ENCODE measurements at regions not wholly inside any gene's neighbourhood (a gene's known extent, or its start where the extent isn't known, plus 50 kb on each side); places are given as distances from the start of the nearest gene placed in this dataset.

DNA sequence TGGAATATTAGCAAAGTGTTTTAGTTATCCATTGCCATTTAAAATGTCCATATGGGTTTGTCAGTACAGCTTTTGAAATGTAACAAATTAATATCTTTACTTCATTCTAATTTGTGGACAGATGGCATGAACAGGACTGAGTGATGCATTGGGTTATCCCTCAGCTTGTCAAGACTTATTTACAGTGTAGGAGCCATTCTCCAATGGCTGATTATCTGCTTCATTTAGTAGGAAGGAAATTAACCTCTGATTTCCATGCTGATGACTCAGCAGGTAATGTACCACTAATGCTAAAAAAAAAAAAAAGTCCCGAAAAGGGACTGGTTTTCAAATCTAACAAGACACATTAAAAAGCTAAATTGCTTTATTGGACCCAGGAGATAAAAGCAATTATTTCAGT, 1149.0 kb upstream of the USP15 start:
- H3K9me3 ChIP-seq (ENCODE audit: low read depth), result no peaks in the 10 kb centered on the region
- H3K4me3 ChIP-seq, result no peak overlapping the region
- DNase-seq (ENCODE audit: low read depth in 1 of 2, low spot score in 1 of 2), result no peak
- H3K36me3 ChIP-seq, result no peaks in the 10 kb centered on the region
- H3K4me1 ChIP-seq (ENCODE audit: low read depth), result no peaks in the 10 kb centered on the region
- TF ChIP-seq, protein P1, sequence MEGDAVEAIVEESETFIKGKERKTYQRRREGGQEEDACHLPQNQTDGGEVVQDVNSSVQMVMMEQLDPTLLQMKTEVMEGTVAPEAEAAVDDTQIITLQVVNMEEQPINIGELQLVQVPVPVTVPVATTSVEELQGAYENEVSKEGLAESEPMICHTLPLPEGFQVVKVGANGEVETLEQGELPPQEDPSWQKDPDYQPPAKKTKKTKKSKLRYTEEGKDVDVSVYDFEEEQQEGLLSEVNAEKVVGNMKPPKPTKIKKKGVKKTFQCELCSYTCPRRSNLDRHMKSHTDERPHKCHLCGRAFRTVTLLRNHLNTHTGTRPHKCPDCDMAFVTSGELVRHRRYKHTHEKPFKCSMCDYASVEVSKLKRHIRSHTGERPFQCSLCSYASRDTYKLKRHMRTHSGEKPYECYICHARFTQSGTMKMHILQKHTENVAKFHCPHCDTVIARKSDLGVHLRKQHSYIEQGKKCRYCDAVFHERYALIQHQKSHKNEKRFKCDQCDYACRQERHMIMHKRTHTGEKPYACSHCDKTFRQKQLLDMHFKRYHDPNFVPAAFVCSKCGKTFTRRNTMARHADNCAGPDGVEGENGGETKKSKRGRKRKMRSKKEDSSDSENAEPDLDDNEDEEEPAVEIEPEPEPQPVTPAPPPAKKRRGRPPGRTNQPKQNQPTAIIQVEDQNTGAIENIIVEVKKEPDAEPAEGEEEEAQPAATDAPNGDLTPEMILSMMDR (IDR thresholded peaks at IDR 0.05; ENCODE audit: low read depth, low read length), result no peak
- no peak overlapping the region for H3K27ac ChIP-seq
- no peaks in the 10 kb centered on the region for H3K27me3 ChIP-seq

DNA sequence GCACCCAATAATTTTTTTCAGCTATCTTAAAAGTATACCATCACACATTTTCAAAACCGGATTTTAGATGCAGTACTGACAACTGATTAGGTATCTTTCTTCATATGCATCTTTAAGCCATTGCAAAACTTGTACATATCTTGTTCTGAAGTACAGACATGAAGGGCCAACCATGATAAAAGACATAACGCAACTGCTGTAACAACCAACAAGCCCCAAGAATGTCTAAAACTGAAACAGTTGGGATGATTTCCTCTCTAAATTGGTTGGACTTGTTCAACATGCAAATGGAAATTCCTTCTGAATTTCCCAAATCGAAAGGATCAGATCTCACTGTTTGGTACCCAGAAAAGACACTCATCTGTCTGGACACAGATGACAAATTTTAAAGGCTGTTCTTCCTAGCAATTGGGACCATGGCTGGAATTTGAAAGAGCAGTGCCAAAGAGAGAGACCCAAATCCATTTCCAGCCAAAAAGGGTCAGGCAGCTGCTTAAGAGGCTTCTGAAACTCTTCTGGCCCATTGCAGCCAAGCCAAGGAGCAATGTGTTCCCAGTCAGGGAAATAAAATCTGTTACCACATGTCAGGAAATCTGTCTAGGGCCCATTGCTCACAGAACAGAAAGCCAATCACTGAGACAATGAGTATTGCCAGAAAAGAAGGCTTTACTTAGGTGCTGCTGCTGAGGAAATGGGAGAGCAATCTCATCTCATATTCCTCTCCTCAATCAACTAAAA, 1122.4 kb upstream of the USP15 start:
- no peak overlapping the region for H3K4me3 ChIP-seq
- no peaks in the 10 kb centered on the region for H3K4me1 ChIP-seq (ENCODE audit: low read depth)
- TF ChIP-seq, protein P1 (IDR thresholded peaks at IDR 0.05; ENCODE audit: low read depth, low read length), result no peak
- H3K9me3 ChIP-seq (ENCODE audit: low read depth), result no peaks in the 10 kb centered on the region
- no peak overlapping the region for H3K27ac ChIP-seq
- no peaks in the 10 kb centered on the region for H3K36me3 ChIP-seq
- H3K27me3 ChIP-seq, result no peaks in the 10 kb centered on the region
- DNase-seq (ENCODE audit: low read depth in 1 of 2, low spot score in 1 of 2), result no peak

DNA sequence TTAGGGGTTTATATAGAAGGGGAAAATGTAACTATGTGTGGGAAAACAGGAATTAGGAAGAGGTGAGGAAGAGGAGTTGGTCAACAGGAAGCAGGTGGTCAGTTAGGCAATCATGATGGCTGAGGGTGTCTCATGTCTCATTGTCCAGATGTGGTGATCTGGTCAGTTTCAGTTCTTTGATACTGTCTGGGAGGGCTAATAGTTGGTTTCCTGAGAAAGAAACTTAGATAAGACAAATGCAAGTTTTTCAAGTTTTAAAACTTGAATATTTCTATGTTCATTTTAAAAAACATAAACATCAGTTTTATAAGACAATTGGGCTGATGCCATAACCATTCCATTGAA, 1121.8 kb upstream of the USP15 start:
- no peaks in the 10 kb centered on the region for H3K9me3 ChIP-seq (ENCODE audit: low read depth)
- H3K4me3 ChIP-seq, result no peak overlapping the region
- no peaks in the 10 kb centered on the region for H3K4me1 ChIP-seq (ENCODE audit: low read depth)
- no peak overlapping the region for H3K27ac ChIP-seq
- H3K27me3 ChIP-seq, result no peaks in the 10 kb centered on the region
- no peaks in the 10 kb centered on the region for H3K36me3 ChIP-seq
- TF ChIP-seq, protein P1 (IDR thresholded peaks at IDR 0.05; ENCODE audit: low read depth, low read length), result no peak
- no peak for DNase-seq (ENCODE audit: low read depth in 1 of 2, low spot score in 1 of 2)

DNA sequence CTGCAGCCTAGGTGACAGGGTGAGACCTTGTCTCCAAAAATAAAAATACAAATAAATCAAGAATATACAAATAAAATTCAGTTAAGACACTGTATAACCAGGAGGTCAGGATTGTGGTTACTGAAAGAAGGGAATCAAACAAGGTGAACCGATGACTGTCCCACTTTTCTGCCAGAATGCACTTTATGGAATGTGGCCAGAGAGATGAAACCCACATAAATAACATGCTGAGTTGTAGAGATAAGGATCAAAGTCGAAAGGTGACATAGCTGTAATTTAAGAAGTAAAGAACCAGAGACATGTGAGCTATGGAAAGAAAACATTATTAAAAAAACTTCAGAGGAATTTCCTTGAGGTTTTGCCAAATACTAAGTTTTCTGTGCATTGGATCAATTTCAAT, 1098.2 kb upstream of the USP15 start:
- TF ChIP-seq, protein P1 (IDR thresholded peaks at IDR 0.05; ENCODE audit: low read depth, low read length), result no peak
- H3K4me3 ChIP-seq, result no peak overlapping the region
- DNase-seq (ENCODE audit: low read depth in 1 of 2, low spot score in 1 of 2), result no peak
- no peaks in the 10 kb centered on the region for H3K4me1 ChIP-seq (ENCODE audit: low read depth)
- H3K36me3 ChIP-seq, result no peaks in the 10 kb centered on the region
- H3K27me3 ChIP-seq, result no peaks in the 10 kb centered on the region
- H3K27ac ChIP-seq, result no peak overlapping the region
- H3K9me3 ChIP-seq (ENCODE audit: low read depth), result no peaks in the 10 kb centered on the region

DNA sequence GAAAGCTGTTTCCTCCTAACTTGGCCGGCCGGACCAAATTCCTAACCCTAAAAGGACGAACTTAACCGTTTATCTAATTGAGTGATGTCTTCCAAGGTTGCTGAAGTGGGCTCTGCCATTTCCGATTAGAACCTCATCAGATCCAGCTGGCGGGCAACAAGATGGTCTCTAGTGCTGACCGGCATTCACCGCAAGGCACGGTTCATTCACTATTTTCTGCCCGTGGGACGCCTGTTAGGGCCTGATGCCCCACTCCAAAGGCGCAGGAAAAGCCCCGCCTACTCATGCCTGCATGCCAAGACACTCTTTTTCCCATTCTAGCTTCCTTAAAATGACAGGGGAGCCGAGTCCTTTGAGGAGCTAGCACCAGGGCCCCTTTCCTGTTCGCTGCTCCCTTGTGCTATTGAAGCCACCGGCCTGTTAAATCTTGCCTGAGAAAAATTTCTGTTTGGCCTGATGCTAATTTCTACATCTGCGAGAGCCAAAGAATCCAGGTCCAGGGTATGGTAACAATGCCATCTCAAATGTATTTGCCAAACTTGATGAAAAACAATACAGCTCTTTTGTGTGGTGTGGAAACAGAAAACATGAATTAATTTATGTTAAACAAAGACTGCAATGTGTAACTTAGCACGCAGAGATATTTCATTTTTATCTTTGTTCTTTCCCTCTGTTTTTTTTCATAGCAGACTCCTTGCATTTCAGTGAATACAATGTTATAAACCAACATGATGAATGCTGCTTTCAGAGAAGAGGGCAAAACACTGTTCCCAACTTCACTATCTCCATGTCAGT, 1071.2 kb upstream of the USP15 start:
- no peaks in the 10 kb centered on the region for H3K27me3 ChIP-seq
- H3K4me3 ChIP-seq, result no peak overlapping the region
- H3K9me3 ChIP-seq (ENCODE audit: low read depth), result no peaks in the 10 kb centered on the region
- no peak overlapping the region for H3K27ac ChIP-seq
- no peaks in the 10 kb centered on the region for H3K4me1 ChIP-seq (ENCODE audit: low read depth)
- no peak for DNase-seq (ENCODE audit: low read depth in 1 of 2, low spot score in 1 of 2)
- TF ChIP-seq, protein P1 (IDR thresholded peaks at IDR 0.05; ENCODE audit: low read depth, low read length), result no peak
- H3K36me3 ChIP-seq, result no peaks in the 10 kb centered on the region
